ENCODE measurements at regions not wholly inside any gene's neighbourhood (a gene's known extent, or its start where the extent isn't known, plus 50 kb on each side); places are given as distances from the start of the nearest gene placed in this dataset.
"Not testable (repeated sequence)": the region's sequence is repeated elsewhere in the genome, so short reads cannot be mapped to it uniquely, and the experiment has no call there.

DNA sequence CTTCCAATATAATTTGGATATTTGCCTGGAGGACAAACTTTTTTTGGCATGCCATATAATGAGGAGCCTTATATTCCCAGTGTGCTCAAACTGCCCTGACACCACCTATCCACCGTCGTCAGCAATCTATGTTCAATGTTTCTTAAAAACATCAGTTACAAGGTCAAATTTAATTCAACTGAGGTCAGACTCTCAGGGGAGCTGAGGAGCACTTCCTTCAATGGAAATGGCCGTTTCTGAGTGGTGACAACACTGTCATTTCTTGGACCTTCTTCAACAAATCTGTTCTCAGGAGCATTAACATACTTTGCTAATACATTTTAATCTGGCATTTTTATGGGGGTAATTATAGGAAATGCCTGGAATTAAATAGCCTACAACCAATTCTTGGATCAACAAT, 90.8 kb upstream of the FBXO28 start:
- DNase-seq = not testable (repeated sequence)

DNA sequence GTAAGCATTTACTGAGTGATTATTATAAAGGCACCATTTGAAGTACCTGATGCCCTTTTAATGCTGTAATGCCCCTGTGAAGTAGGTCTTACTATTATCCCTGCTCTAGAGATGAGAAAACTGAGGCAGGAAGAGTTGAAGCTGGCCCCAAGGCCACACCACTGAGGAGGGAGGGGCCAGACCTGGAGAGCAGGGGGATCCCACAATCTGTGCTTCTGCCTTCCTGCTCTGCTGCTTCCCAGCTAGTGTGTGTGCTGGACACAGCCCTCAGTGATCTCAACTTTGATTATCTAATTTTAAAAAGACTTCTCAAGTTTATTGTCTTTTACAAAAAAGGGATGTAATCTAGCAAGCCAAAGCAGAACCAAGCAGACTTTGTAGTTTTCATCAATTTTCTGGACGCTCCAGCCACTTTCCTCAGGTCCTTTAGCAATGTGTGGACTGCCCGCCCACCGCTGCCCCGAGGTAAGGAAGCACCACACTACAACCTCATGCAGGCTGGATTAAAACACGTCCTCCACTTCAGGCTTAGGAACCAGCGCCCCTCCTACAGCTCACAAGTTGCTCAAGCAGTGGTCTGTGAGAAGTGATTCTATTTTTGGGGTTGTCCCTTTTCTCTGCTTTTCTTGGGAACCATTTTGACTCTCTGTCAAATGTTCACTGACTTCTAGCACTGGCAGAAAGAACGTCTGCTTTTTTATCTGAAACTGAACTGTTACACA, 91.5 kb upstream of the FBXO28 start:
- not testable (repeated sequence) for DNase-seq

DNA sequence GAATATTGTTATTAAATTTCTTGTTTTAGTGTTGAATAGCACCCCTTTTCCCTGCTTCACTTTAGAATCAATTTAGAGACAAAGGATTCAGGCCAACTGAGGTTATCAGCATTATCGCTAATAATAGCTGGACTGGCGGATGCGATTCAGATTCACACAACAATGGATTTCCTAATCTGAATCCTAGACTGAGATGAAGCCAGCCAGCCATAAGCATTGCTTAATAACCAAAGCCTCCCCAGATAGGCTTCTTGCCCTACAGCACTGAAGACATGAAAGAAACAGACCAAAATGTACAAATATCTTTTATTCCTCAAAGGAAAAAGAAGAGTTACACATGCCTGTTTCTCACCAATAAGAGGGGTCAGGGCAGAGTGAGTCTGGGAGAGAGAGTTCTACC, 94.0 kb upstream of the FBXO28 start:
- DNase-seq = not testable (repeated sequence)

DNA sequence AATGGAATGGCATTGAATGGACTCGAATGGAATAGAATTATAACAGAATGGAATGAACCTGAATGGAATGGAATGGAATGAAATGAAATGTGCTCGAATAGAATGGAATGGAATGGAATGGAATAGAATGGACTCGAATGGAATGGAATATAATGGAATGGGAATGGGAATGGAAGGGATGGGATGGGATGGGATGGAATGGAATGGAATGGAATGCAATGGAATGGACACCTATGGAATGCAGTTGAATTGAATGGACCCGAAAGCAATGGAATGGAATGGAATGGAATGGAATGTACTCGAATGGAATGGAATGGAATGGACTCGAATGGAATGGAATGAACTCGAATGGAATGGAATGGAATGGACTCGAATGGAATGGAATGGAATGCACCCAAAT, 98.1 kb upstream of the FBXO28 start:
- not testable (repeated sequence) for DNase-seq

DNA sequence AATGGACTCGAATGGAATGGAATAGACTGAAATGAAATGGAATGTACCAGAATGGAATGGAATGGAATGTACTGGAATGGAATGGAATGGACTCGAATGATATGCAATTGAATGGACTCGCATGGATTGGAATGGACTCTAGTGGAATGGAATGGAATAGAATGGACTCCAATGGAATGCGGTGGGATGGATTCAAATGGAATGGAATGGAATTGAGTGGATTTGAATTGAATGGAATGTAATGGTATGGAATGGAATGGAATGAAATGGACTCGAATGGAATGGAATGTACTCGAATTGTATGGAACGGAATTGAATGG, 99.6 kb upstream of the FBXO28 start:
- no peak for DNase-seq

DNA sequence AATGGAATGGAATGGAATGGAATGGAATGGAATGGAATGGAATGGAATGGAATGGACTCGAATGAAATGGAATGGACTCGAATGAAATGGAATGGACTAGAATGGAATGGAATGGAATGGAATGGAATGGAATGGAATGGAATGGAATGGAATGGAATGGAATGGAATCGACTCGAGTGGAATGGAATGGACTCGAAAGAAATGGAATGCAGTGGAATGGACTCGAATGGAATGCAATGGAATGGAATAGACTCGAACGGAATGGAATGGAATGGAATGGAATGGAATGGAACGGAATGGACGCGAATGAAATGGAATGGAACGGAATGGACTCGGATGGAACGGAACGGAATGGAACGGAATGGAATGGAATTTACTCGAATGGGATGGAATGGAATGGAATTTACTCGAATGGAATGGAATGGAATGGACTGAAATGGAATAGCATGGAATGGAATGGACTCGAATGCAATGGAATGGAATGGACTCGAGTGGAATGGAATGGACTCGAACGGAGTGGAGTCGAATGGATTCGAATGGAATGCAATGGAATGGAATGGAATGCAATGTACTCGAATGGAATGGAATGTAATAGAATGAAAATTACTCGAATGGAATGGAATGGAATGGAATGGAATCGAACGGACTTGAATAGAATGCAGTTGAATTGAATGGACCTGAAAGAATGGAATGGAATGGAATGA, 100.1 kb upstream of the FBXO28 start:
- not testable (repeated sequence) for DNase-seq

DNA sequence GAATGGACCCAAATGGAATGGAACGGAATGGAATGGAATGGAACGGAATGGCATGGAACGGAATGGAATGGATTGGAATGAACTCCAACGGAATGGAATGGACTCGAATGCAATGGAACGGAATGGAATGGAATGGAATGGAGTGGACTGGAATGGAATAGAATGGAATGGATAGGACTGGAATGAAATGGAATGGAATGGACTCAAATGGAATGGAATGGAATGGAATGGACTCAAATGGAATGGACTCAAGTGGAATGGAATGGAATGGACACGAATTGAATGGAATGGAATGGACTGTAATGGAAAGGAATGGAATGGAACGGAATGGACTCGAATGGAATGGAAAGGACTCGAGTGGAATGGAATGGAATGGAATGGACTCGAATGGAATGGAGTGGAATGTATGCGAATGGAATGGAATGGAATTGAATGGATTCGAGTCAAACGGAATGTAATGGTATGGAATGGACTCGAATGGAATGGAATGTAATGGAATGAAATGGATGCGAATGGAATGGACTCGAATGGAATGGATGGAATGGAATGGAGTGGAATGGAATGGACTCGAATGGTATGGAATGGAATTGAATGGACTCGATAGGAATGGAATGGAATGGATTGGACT, 101.0 kb upstream of the FBXO28 start:
- not testable (repeated sequence) for DNase-seq

DNA sequence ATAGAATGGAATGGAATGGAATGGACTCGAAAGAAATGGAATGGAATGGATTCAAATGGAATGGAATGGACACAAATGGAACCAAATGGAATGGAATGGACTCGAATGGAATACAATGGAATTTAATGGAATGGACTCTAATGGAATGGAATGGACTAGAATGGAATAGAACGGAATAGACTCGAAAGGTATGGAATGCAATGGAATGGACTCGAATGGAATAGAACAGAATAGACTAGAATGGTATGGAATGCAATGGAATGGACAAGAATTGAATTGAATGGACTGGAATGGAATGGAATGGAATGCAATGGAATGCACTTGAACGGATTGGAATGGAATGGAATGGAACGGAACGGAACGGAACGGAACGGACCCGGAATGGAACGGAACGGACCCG, 101.7 kb upstream of the FBXO28 start:
- DNase-seq = not testable (repeated sequence)

DNA sequence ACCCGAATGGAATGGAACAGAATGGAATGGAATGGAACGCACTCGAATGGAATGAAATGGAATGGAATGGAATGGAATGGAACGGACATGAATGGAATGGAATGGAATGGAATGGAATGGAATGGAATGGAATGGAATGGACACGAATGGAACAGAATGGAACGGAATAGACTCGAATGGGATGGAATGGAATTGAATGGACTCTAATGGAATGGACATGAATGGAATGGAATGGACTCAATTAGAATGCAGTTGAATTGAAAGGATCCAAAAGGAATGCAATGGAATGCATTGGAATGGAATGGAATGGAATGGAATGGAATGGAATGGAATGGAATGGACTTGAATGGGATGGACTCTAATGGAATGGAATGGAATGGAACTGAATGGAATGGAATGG, 102.2 kb upstream of the FBXO28 start:
- not testable (repeated sequence) for DNase-seq

DNA sequence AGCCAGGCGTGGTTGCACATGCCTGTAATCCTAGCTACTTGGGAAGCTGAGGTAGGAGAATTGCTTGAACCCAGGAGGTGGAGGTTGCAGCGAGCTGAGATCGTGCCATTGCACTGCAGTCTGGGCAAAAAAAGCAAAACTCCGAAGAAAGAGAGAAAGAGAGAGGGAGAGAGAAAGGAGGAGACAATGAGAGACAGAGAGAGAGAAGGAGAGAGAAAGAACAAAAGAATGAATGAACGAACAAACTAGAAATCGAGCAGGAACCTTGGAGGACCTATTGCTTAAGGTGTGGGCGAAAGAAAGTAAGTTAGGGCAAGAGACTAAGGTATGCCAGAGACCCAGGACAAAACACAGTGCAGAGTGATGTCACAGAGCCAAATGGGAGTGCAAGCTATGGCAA, 102.8 kb upstream of the FBXO28 start:
- DNase-seq = not testable (repeated sequence)

DNA sequence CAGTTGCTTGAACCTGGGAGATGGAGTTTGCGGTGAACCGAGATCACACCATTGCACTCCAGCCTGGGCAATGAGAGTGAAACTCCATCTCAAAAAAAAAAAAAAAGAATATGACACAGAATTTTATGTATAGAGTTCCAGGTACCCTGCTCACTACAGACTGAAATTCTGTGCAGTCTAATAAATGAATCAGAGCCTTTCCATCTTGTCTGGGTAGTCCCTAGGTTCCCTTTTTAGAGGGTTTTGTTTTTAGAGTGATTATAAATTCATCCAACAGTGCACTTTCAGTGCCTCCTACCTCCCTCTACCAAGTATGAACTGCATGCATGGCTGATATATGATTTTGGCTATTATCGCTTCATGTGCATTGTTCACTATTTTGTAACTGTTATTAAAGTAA, 107.9 kb upstream of the FBXO28 start:
- DNase-seq = not testable (repeated sequence)

DNA sequence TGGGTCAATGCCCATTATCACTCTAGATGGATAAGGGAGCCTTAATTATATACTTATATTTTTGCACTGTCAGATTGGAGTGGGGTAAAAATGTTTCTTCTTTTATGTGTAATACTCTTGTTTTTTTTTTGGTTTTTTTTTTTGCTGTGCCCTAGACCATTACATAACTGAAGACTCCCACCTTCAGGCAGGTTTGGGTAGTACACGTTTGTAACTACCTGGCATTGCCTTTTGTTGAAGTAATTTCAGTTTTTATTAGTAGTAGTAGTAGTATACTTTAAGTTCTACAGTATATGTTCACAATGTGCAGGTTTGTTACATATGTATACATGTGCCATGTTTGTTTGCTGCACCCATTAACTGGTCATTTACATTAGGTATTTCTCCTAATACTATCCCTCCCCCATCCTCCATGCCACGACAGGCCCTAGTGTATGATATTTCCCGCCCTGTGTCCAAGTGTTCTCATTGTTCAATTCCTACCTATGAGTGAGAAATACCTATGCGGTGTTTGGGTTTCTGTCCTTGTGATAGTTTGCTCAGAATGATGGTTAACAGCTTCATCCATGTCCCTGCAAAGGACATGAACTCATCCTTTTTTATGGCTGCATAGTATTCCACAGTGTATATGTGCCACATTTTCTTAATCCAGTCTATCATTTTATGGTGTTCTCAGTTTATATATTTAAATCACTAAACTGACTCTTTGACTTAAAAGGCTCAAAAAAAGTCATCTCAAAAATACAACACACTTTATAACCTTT, 109.2 kb upstream of the FBXO28 start:
- not testable (repeated sequence) for DNase-seq

DNA sequence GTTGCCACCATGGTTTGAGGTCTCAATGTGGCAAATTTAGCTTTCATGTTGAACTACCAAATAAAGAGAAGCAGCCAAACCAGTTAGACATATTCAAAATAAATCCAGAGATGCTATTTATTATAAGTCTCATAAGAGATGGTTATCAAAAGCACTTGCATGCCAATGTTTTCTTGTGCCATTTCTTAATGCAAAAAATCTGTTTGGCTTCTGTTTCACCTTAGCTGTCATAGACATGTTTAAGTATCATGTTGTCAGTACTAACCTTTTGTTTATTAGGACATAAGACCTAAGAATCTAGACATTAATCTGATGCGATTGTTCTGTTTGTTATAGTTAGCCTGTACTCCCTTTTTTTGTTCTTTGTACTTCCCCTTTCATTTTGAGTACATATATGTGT, 110.0 kb upstream of the FBXO28 start:
- not testable (repeated sequence) for DNase-seq

DNA sequence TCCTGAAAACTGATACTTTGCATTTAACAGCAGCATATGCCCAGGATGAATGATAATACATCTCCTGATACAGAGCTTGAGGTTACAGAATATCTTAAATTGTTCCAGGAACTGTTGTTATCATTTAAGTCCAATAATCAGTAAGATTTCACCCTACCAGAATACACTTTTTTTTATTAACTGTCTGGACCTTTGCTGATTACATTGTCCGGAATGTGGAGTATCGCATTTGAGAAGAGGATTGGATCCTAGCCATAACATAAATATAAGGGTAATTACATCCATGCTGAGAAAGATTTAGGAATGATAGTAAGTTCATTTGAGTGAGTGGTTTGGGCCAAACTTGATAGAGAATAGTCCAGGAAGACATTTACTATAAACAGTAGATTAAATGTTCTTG, 112.2 kb upstream of the FBXO28 start:
- not testable (repeated sequence) for DNase-seq

DNA sequence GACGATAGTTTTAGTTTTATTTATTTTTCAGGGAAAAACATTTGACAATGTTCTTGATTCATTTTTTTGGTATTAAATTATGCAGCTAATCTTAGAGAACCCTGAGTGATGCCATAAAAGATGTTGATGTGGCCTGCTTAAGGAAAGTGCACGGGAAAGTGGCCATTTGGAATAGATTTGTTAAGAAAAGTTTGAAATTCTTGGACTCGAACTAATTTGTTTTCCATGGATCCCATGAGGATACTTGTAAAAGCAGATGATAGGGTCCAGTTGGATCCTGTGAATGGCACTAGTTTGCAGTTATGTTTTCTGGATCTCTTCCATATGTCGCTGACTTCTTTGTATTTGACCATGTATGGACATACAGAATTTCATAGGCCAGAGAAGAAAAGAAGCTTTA, 114.2 kb upstream of the FBXO28 start:
- DNase-seq = not testable (repeated sequence)

DNA sequence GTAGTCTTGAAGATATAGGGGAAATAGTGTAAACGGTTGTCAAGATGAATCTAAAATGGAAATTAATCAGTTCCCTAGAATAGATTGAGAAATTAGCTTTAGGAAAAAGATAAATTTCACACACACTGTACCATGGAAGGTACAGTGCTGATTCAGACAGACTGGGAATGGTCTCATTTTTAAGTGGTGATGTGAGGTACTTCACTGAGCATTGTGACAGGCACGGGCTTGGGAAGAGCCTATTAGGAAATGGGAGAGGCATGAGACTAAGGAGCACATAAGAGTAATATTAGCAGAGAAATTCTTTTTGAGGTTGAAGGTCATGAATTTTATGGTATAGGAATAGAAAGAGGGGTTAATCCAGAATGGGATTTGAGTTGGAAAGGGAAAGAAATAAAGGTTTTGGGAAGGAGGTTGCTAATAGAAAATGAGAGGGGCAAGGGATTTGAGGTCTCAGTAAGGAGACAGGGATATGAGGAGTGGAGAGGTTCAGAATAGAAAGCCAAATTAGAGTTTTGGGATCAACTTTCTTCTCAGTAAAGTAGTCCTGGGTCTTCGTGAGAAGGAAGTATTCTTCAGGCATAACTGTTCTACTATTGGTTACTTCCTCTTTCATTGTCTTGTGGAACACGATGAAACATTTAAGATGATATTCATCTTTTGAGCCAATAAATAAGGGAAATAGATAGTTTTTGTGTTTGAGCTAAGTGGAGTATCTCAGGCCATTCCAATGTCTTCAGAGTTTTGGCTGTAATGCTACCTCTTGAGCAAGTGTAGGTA, 115.0 kb upstream of the FBXO28 start:
- DNase-seq = not testable (repeated sequence)

DNA sequence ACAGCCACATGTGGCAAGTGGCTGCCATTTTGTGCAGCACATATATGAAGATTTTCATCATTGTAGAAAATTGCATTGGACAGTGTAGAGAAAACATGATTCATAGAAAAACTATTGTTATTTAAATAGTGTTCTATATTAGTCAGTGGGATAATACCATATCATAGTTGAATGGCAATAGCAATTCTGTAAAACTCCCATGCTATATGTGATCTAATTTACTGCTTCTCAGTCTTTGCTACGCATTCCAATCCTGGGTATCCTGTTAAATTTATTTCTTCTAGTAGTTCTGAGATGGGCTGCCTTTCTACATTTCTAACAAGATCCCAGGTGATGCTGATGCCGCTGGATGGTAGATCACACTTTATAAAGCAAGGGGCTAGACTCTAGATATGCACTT, 117.5 kb upstream of the FBXO28 start:
- DNase-seq = not testable (repeated sequence)

DNA sequence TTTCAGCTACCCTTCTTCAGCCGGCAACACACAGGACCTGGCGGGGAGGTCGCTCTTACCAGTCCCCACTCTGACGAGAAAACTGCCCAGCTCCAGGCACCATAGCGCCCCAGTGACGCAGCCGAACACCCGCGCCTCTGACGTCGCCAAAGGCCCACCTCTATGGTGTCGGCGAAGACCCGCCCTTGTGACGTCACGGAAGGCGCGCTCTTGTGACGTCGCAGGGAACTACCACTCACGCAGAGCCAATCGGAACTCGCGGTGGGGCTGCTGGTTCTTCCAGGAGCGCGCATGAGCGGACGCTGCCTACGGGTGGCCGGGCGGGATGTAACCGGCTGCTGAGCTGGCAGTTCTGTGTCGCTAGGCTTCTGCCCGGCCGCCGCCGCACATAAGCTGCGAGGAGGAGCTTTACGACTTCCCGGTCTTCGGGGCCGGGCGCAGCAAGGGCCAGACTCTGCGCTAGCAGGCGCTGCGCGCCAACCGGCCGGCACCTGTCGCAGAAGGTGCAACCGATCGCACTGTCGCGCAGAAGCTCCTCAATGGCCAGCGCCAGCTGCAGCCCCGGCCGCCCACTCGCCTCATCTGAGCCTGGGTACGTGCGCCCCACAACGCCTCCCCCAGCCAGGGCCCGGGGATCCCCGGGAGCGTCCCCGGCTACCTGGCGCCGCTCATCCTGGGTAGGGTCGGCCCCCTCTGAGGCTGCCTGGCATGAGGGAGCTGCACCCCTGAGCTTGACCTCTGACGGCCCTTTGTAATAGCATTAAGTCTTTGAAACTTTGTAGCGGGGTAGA, 121.3 kb upstream of the FBXO28 start:
- DNase-seq = peak; percentile 99

DNA sequence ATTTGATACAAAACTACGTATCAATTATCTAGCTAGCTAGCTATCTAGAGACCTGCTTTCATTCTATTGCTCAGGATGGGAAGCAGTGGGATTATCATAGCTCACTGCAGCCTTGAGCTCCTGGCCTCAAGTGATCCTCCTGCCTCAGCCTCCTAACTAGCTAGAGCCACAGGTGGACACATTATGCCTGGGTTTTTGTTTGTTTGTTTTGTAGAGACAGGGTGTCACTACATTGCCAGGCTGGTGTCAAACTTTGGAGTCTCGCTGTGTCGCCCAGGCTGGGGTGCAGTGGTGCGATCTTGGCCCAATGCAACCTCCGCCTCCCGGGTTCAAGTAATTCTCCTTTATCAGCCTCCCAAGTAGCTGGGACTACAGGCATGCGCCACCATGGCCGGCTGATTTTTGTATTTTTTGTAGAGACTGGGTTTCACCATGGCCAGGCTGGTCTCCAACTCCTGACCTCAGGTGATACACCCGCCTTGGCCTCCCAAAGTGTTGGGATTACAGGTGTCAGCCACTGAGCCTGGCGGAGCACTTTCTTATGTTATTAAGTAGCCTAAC, 122.5 kb upstream of the FBXO28 start:
- not testable (repeated sequence) for DNase-seq

DNA sequence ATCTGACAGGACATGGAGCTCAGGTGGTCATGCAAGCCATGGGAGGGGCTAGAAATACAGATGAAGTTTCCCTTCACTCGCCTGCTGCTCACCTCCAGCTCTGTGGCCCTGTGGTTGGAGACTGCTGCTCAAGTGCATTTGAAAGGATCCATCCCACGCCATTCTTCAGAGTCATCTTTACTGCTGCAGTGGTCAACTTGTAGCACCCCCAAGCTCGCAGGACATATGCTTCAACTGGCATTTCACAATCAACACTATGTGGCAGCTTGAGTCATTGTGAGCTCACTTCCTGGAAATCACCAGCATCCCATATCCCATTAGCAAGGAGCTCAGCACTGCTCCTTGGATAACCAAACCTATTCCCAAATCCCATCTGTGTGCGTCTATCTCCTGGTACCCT, 116.2 kb upstream of the TP53BP2 start:
- DNase-seq = not testable (repeated sequence)

DNA sequence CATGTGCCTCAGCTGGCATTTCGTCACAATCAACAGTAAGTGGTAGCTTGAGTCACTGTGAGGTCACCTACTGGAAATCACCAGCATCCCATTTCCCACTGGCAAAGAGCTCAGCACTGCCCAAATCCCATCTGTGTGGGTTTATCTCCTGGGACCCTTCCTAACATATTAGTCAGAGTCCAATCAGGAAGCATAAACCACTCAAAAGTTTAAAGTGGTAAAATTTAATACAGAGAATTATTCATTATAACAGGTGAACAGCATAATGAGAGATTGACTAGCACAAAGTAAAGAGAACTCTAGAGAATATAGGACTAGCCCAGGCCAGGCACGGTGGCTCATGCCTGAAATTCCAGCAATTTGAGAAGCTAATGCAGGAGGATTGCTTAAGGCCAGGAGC, 107.1 kb upstream of the TP53BP2 start:
- DNase-seq = not testable (repeated sequence)

Measured in NK-92 treated with Interleukin-12 subunit alpha and Interleukin-12 subunit beta, amount 100 ng/mL, for 24 hours (cell line).